NCI-H1092 (cell line): ENCODE measurements at regions not wholly inside any gene's neighbourhood (a gene's known extent, or its start where the extent isn't known, plus 50 kb on each side); places are given as distances from the start of the nearest gene placed in this dataset.
"Not testable (repeated sequence)": the region's sequence is repeated elsewhere in the genome, so short reads cannot be mapped to it uniquely, and the experiment has no call there.

Experiments used
- DNase-seq: peaks from one replicate; lab custom pipeline; 2025; lab: John Stamatoyannopoulos, UW

DNA sequence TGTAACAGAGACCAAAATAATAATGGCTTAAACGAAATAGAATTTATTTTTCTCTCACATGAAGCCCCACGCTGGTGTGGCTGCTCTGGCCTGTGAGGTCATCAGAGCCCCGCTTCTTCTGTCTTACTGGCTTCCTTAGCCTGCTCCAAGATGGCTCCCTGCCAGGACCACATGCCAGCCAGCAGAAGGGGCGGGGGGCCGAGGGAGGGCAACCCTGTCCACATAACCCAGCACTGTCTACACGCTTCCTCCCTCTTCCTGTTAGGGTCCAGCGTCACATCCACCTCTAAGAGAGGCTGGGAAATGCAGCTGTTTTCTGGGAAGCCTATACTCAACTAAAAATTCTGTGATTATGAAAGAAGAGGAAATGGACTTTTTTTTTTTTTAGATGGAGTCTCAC lies 107.9 kb upstream of the DLG1 start:
- no peak for DNase-seq

DNA sequence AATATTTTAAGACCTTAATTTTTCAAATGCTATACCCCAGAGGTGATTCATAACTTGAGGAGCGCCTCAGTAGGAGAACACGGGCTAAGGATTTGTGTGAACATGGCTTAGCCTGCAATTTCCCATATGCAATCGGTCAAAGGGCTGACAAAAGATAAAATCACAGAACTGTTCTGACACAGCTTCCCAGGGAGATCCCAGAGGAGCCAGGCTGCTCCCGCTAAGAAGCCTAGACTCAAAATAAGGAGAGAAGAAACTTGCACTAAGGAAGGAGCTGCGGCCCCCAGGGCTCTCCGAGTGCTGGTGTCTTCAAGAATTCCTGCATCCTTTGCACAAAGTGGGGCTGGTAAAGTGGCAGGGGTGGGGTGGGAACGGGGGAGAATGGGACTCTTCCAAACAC lies 106.3 kb upstream of the DLG1 start:
- DNase-seq = no peak

GRCh38 chr3:197404030-197404429 lies 105.6 kb upstream of the DLG1 start:
- no peak for DNase-seq

DNA sequence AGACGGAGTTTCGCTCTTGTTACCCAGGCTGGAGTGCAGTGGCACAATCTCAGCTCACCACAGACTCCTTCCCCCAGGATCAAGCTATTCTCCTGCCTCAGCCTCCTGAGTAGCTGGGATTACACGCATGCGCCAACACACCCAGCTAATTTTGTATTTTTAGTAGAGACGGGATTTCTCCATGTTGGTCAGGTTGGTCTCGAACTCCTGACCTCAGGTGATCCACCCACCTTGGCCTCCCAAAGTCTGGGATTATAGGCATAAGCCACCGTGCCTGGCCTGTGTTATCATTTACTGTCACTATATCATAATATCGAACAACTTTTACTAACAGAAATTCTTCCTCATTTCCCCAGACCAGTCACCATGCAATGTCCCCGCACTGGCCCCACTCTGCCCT lies 104.0 kb upstream of the DLG1 start:
- DNase-seq = not testable (repeated sequence)

DNA sequence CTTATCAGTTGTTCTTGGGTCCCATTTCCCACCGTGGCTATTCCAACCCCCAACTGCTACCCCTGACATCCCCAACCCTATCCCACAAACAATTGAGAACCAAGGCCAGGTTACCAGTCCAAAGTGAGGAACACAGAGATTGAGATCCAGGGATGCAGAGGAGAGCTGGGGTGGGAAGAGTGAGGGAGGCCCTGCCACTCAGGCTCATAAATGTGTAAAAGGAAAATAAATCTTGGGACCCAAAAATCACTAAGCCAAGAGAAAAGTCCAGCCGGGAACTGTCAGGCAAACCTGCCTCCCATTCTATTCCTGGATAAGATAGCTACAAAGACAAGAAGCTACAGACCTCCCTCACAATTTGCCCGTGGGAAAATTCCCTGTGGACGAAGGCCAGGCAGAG lies 101.1 kb upstream of the DLG1 start:
- no peak for DNase-seq

GRCh38 chr3:197398286-197398878 lies 100.0 kb upstream of the DLG1 start:
- no peak for DNase-seq

DNA sequence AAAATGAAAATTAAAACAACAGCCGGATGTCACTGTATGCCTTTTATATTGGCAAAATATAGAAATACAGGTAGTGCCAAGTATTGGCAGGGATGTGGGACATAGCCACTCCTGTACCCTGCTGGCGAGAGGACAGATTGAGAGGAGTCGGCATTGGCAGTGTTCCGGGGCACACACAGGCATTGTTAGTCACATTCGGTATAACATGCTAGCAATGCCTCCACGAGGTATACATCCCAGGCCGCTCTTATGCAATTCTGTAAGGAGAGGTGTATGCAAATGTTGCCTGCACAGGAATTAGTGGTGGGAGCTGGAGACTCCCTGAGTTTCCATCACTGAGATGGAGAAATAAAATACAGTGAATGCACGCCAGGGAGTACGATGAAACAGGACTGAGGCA lies 99.4 kb upstream of the DLG1 start:
- no peak for DNase-seq

GRCh38 chr3:197394464-197395321 lies 96.3 kb upstream of the DLG1 start:
- no peak for DNase-seq

- DNase-seq = not testable (repeated sequence)
These were observed 95.7 kb upstream of the DLG1 start for GRCh38 chr3:197394126-197394463.

DNA sequence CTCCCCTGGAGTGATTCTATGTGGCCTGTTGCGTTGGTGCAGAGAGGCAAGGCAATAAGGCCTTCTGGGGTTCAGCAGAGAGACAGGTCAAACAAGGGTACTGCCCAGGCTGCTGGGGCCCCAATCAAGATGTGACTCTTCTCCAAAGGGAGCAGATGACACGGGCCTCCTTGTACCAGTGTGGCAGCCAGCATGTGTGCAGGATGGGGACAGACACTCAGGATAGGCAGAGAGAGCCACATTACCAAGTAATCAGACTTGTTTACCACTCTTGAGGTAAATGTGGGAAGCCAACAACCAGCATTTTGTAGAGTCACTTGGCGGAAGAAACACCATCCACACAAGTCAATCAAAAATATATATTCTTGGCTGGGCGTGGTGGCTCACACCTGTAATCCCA lies 95.3 kb upstream of the DLG1 start:
- no peak for DNase-seq

DNA sequence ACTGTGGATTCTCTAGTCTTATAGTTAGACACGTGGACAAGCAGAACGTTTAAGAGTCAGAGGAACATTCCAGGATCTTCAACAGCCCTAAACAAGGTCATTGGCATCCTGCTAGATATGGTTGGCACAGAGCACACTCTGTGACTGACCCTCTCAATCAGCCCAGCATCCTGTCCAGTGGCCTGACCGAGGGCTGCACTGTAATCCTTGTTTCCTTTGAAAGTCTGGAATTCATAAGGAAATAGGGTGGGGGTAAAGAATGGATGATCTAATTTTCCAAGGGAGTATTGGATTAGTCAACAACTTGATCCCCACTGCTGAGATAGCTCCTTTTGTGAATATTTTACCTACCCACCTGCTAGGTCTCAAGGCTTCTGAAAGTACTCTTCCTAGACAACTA lies 94.5 kb upstream of the DLG1 start:
- DNase-seq = no peak

DNA sequence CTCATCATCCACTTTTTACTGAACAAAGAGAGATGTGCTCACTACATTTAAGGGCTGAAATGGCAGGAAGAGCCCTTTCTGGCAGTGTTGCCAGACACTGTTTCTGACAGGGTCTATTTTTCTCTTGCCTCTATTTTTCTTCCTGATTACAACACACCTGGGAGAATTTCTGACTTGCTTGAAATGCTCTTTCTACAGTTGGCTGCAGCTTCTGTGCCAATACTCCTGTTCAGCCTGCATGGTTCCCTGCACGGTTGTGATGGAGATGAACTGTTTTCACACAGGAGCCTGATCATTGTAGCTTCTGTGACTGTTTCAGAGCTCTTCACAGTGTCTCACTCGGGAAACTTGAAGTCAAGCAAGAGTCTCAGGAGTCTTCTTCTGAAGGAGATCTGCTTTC lies 83.0 kb upstream of the DLG1 start:
- no peak for DNase-seq

DNA sequence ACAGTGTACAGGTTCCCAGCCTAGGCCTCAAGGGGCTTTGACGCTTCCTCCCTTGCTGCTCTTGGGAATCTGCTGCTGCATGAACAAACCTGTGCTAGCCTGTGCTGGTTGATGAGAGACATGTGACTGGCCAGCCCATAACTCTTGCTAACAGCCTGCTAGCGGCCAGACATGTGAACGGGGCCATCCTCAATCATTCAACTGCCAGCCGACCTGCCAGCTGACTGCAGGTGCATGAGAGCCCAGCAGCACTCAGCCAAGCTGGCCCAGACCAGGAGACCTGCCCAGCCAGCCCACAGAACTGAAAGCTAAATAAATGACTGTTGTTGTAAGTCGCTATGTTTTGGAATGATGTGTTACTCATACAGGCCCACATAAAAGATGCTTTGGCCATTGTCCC lies 82.4 kb upstream of the DLG1 start:
- no peak for DNase-seq

DNA sequence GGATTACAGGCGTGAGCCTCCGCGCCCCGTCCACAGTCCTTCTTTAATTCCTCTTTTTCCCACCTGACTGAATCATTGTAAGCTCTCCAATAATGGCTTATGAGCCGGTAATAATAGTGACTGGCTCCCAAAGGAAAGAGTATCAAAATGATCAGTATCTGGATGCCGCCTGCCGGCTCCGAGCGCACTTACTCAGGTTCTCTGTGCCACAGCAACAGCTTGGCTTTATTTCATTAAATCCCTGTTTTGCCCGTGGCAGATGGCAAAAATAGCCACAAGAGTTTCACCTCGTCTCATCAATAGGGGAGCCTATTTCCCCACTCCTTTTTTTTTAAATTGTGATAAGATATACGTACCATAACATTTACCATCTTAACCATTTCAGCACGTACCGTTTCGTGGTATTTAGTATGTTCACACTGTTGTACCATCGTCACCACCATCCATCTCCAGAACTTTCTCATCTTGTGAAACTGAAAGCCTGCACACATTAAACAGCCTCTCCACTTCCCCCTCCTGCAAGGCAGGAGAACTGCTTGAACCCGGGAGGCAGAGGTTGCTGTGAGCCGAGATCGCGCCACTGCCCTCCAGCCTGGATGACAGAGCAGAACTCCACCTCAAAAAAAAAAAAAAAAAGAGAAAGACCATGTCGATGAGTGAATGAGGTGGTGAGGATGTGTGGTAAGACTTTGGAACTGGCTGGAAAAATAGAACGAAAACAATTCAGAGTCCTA lies 80.7 kb upstream of the DLG1 start:
- no peak for DNase-seq

DNA sequence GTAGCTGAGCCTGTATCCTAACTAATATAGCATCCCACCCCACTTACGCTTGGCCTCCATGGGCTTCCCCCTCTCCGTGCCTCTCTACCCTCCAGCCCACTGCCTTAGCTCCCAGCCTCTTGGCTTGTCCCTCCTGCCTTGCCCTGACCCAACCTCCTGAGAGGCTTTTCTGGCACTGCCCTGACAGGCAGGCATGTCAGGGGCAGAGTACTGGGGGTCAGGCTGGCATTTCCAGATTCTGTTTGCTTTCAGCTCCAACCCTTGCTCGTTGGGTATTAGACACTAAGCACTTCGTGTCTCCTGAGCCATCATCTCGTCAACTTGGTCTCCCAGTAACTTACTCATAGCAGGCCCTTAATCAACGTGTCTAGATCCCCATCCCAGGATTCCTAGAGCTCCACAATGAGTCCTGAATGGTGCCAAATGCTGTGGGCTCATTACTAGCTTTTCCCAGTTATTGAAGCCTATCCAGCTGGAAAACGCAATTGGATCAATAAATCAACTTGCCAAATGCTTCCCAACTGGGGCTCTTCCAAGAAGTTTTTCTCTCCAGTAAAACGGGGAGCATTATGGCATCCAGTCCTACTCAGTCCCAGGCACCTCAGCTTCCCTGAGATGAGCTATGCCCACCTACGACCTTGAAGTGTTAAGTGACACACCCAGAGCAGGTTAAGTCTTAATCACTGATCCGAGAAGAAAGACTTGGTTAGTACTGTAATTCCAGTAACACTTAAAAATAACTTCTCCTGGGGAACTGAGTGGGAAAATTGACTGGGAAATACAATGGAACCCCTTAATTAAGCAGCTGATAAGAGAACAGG lies 78.5 kb upstream of the DLG1 start:
- DNase-seq = no peak

DNA sequence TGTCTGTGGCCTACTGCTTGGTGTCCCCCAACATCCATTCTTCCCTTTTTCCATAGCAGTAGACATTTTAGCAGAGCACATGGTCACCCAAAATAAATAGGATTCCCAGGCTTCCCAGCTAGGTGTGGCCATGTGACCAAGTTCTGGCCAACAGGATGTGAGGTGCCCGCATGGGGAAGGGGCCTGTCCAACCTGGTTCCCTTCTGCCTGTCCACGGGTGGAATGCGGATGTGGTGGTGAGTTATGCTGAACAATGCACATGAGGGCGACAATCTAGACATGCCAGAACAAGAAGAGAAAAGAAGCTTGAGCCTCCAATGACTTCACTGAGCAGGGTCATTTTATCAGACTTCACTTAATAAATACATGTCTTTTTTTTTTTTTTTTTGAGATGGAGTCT lies 77.6 kb upstream of the DLG1 start:
- DNase-seq = no peak

DNA sequence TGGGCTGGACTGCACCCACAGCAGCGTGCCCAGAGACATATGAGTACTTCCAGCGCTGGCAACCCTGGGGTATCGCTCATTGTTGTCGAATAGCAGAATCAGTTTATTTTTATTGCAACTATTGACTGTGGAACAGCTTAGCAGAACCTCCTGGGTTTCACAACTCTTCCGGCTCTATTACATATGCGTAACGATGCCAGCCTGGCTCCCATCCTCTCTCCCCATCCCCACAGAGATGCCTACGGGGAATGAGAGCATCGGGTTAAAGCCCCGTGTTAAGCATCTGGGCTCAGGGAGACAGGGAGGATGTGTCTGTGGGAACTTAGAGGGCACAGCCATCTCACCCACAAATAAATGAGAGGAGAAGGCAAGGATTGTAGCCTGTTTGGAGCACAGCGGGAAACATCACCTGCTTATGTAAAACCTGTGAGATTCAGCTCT lies 76.6 kb upstream of the DLG1 start:
- no peak for DNase-seq

DNA sequence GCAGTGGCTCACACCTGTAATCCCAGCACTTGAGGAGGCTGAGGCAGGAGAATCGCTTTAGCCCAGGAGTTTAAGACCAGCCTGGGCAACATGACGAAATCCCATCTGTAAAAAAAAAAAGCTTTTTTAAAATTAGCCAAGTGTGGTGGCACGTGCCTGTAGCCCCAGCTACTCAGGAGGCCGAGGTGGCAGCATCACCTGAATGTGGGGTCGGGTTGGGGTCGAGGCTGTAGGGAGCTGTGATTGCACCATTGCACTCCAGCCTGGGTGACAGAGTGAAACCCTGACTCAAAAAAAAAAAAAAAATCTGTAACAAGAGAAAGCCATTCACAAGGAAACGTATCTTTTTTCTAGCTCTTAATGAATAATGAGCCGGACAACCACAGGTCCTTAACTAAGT lies 74.7 kb upstream of the DLG1 start:
- DNase-seq = no peak

- no peak for DNase-seq
These were observed 73.7 kb upstream of the DLG1 start for GRCh38 chr3:197372047-197372661.

DNA sequence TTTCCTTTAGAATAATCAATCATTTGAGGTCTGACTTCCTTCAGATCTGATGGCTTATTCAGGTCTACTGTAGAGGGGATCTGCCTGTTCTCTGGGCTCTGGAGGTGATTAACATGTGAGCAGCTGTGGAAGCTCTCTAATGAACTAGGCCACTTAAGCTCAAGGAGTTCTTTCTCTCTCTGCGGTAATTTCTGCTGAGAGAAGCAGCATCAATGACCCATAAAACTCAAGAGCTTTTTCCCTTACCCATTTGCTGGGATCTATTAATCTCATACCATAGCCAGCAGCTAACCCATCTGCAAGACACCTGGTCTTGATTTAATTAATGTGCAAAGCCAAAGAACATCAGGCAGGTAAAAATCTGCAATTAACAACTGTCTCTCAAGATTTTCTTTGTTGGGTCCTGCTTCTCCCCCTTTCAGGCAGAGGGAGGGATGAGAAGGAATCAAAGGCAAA lies 73.2 kb upstream of the DLG1 start:
- peak; percentile 92 for DNase-seq

DNA sequence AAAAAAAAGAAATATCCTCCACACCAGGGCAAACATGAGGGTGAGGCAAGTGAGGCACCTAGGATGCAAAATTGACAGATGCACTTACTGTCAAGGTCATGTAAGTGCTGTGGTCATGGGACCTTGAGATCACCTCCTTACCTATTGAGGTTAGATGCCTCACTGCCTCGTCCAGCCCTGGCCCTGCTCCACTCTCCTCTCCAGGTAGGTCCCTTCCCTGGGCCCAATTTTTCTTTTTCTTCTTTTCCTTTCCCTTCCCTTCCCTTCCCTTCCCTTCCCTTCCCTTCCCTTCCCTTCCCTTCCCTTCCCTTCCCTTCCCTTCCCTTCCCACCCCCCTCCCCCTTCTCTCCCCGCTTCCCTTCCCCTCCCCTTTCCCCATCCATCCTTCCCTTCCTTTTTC lies 71.1 kb upstream of the DLG1 start:
- DNase-seq = no peak

- no peak for DNase-seq
These were observed 70.4 kb upstream of the DLG1 start for GRCh38 chr3:197368821-197369220.
